ENCODE measurements at regions not wholly inside any gene's neighbourhood (a gene's known extent, or its start where the extent isn't known, plus 50 kb on each side); places are given as distances from the start of the nearest gene placed in this dataset.
"Not testable (repeated sequence)": the region's sequence is repeated elsewhere in the genome, so short reads cannot be mapped to it uniquely, and the experiment has no call there.

DNA sequence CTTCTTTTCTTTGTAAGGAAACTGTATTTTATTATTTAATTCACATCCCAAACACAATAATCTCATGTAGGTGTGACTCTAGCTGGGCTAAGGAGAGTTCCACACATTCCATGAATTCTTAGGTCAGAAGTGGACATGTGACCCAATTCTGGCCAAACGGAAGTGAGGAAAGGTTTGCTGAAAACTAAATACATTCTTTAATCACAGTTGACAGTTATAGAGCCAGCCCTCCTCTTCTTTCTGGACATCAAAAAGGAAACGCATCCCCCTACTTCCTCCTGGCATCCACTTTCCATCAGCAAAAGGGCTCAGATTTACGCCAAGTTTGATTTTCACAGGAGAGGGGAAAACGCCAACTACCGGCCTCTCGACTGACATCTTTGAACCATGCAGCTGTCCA lies 774.4 kb upstream of the POM121L12 start:
- no peak for DNase-seq (ENCODE audit: low read depth in 2 of 2)

DNA sequence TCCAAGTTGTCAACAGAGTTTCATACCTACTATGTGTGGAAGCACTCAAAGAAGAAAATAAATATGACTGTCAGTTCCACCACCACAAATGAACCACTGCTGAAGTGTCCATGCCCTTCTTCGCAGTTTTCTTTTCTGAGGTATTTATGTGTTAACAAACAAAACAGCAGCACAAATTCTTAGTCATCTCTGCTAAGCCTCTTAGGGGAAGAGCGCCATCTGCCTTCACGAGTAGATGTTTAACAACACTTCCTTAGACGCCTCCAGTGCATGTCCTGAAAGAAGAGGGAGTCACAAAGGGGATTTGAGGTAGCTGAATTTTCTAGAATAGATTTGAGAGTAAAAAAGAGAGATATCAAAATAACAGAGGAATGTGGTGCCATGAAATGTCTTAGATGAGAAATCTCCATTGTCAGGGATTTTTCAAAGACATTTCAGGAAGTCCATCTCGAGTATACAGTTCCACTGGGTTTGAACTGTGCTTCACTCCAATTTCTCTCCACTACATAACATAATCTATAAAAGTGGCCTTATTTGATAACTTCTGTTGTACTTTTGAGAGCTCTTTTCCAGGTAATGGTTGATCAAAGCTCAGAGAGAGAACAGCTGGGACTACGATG lies 775.3 kb upstream of the POM121L12 start:
- DNase-seq (ENCODE audit: low read depth in 2 of 2) = no peak

DNA sequence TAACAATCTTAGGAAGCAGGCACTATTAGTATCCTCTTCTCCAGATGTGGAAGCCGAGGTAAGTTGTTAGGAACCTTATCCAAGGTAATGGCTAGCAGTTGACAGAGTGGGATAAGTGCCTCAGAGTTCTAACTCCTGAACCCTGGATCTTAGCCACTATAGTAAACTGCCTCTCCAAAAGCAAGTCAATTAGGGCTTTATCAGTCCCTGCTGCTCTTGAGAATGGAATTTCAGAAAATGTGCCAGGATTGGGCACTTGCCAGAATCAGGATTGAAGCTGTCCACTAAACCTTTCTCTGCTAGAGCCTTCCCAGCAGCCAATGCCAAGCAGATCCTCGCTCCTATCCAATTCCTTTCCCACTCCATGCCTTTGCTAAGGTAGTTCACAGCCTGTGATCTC lies 777.5 kb upstream of the POM121L12 start:
- no peak for DNase-seq (ENCODE audit: low read depth in 2 of 2)

DNA sequence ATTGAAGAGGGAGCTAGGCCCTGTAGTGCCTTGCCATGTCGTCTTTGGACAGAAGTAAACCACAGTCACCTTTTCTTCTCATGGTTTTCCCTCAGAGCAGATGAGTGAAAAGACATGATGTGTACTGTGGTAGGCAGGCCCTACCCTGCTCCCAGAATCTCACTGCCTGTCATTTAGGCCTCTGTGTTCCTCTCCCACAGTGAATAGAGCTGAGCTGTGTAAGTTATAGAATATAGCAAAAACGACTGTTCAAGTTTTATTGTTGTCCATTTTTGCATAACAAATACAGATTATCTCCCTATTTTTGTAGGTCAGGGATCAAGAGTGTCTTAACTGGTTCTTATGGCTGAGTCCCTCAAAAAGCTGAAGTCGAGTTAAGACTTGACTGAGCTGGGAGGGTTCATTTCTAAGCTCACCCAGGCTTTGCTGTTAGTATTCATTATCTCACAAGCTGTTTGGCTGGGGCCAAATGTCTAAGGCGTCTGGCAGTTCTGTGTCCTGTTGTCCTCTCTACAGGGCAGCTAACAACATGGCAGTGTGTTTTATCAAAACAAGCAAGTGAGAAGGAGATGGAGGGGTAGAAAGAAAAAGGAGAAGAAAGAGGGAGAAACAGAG lies 780.9 kb upstream of the POM121L12 start:
- DNase-seq (ENCODE audit: low read depth in 2 of 2) = no peak

DNA sequence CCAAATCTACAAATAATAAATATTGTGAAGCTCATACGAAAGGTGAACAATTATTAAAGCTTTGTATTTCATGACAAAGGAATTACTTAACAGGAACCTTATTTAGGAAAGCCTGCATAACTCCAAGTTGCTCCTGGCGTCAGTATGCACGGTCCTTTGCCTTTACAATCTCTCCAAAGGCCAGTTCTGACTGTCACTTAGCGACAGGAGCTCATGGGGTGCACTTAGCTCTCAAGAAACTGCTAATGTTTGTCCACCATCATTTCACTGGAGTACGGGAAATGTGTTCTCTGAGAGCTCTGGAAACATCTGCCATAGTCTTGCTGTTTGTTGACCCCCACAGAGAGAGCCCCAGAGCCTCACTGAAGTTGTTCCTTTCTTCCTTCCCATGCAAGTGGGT lies 781.5 kb upstream of the POM121L12 start:
- no peak for DNase-seq (ENCODE audit: low read depth in 2 of 2)

DNA sequence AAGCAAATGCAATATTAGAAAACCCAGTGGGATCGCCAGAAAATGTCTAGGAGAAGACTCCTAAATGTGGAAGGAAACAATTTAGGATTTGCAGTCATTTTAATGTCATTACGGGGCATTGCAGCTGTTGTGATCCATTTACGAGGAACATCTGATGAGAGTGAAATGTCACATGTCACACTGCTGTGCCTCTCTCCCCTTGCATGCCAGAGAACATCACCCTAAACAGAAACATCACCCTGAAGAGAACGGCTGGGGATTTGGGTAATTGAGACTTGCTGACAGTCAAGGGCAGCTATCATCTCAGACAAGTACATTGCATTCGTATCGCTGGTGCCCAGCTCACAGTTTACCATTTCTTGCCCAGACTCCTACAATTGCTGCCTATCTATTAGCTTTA lies 785.7 kb upstream of the POM121L12 start:
- no peak for DNase-seq (ENCODE audit: low read depth in 2 of 2)

DNA sequence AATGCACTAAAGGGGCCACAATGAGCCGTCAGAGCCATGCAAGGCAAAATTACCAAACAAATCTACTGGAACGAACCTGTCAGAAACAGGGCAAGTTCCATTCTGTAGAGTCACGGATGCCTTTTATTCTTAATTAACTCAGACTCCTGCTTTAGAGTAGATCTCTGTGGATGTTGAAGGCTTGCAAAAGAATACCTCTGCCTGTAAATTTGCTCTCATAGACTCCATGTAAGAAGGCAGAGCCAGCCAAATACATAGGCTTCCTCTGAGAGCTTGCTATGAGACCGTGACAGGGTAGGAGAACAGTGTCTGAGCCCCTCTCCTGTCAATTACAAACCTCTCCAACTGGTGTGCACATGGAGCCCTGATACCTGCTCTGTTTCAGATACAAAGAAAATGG lies 787.9 kb upstream of the POM121L12 start:
- no peak for DNase-seq (ENCODE audit: low read depth in 2 of 2)

DNA sequence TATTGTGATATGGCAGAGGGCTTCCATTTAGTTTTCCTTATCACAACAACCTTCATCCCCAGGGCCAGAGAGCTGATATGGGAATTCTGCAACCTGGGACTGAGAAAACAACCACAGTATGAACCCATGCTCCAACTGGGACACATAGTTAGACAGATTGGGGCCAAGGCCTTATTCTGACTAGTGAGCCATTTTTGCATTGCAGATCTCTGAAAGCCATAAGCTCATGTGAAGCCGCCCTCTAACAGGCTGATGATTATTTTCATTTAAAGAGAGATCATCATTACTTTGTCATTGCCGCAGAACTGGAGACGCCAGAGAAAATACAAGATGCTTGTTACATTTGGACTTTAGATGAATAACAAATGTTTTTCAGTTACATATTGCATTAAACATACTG lies 791.7 kb upstream of the POM121L12 start:
- DNase-seq (ENCODE audit: low read depth in 2 of 2) = no peak

DNA sequence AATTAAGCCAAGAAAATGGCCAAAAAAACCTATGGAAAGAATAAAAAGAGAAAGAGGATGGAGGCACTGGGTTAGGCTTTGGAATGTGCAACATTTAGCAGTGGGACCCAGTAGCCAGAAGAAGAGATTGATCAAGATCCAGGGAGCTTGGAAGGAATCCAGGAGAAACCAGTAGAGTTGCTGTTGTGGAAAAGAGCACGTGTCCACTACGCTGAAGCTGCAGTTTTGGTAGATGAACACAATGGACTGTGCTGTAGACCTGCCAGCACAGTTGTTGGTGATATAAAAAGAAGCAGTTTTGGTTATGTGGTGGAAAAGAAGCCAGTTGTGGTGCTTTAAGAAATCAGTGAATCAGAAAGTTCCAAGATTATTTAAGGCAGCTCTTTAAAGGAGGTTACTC lies 802.2 kb upstream of the POM121L12 start:
- no peak for DNase-seq (ENCODE audit: low read depth in 2 of 2)

DNA sequence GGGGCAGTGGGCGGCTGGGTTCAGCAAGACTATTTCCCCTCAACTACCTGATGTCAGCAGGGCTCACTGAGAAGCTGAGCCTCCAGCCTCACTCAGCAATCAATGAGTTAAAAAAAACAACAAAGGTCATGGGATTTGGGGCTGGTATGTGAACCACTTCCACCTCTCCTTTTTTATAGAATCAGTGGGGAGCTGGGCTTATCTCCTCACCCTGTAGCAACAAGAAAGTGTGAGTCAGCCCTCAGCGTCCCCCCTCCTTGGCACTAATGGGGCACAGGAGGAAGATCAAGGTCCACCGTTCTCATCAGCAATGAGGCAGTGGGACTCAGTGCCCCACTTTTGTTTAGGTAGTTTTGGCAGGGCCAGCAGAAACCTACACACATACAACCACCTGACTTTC lies 823.5 kb upstream of the POM121L12 start:
- DNase-seq (ENCODE audit: low read depth in 2 of 2) = no peak

DNA sequence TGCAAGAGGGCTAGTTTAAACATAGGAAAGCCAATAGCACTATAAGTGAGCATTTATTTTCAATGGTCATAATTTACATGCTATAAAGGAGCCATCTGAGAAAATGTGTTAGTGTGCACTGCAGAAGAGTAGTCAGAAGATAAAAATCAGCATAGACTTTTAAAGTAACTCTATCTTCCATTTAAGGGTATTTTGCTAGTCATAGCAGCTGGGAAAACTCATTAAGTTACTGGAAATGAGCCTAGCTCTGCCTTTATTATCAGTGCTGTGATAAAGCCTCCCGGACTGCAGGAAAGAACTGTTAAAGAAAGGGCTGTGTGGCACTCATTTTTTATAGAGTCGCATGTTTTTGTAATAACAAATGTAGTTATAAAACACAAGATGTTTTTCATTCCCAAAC lies 825.8 kb upstream of the POM121L12 start:
- no peak for DNase-seq (ENCODE audit: low read depth in 2 of 2)

DNA sequence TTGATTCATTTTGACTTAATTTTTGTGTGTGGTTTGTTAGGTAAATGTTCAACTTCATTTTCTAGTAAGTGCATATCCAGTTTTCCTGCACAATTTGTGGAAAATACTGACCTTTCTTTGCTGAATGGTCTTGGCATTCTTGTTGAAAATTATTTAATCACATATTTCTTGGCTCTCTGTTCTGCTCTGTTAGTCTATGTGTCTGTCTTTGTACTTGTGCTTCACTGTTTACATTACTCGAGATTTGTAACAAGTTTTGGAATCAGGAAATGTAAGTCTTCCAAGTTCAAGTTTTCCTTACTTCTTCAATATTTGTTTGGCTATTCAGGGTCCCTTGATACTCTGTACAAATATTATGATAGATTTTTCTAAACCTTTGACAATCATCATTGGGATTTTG lies 838.2 kb upstream of the POM121L12 start:
- DNase-seq (ENCODE audit: low read depth in 2 of 2) = no peak

DNA sequence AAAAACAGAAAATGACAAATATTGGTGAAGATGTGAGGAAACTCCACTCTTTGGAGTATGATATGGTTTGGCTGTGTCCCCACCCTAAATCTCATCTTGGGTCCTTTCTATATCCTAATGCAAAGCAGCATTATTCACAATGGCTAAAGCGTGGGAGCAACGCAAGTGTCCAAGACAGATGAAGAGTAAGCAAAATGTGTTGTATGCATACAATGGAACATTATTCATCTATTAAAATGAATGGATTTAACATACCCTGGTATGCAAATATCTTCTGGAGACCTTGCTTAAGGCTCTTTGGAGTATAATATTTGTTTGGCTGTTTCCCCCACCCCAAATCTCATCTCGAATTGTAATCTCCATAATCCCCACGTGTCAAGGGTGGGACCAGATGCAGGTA lies 839.8 kb upstream of the POM121L12 start:
- no peak for DNase-seq (ENCODE audit: low read depth in 2 of 2)

DNA sequence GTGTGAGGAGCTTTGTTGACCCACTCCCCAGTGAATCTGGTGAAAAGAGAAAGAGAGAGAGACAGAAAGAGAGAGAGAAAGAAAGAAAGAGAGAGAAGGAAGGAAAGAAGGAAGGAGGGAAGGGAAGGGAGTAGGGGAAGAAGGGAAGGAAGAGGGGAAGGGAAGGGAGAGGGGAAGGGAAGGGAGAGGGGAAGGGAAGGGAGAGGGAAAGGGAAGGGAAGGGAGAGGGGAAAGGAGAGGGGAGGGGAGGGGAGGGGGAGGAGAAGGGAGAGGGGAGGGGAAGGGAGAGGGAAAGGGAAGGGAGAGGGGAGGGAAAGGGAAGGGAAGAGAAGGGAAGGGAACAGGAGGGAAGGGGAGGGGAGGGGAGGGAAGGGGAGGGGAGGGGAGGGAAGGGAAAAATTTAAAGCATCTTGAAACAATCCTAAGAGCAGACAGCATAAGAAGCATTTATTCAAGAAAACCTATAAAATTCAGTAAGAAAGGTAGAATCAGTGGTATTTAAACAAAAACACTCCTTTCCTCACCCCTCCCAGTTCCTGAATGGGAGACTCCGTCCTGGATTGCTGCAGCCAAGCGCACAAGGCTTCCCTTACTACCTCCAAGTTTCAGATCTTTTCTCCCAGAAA lies 846.2 kb upstream of the POM121L12 start:
- DNase-seq (ENCODE audit: low read depth in 2 of 2) = no peak

DNA sequence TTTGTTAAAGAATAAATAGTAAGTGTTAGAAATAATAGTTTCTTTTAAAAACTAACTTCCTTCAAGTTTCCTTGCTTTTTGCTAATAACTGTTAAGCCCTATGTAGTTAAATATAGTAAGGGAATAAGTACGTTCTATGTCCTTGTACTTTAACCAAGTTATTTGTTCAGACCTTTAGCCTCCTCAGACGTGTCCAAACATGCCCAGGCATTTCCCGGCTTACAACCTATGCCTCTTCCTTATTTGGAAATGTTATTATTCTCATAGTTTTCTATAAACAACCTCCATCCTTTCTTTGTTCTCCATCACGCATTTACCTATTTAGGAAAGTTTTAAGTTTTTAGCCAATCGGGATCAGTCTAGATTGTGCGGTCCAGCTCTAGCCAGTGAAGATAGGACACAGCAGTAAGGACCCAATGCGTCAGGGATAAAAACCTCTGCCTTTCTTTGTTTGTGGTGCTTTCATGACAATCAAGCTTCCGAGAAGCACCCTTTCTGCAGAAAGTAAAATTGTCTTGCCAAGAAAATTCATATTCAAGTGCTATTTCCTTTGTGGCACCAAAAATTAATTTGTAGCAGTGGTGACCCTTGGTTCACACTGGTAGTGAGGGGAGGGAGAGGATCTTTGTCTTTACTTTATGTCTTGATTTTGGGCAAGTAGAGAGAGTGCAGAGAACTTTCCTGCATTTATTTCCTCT lies 851.3 kb upstream of the POM121L12 start:
- DNase-seq (ENCODE audit: low read depth in 2 of 2) = no peak

DNA sequence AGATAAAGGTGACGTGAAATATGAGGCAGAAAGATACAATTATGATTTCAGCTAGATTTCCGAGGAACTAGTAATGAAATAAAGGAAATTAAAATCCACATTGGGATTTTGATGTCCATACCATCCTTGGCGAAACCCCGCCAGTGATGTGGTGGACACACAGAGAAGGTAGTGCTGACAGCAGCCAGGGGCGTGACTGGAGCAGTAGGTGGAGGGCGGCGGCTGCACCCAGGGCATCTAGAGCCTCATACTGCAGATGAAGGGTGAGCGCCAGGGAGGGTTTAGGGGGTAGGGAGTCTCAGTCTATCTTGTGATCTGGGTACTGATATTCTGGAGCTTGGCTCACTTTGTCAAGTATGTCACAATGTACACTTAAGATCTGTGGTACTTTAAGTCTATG lies 855.5 kb upstream of the POM121L12 start:
- no peak for DNase-seq (ENCODE audit: low read depth in 2 of 2)

DNA sequence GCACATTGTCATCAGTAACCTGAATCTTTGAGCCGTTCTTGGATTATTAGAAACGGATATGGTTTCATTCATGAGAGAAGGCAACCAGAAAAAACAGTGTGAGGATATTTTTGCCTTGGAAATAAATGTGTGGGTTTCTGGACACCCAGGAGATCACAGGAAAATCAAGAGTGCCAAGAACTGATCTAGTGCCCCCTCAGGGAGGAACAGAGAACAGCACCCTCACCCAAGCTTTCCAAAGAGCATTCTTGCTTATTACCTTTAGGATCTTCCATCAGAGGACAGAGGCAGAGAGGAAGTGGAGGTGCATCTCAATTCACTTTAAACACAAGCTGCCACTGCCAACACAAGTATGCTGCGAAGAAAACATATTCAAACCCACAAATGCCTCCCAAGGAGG lies 851.5 kb upstream of the COBL start:
- no peak for DNase-seq (ENCODE audit: low read depth in 2 of 2)

DNA sequence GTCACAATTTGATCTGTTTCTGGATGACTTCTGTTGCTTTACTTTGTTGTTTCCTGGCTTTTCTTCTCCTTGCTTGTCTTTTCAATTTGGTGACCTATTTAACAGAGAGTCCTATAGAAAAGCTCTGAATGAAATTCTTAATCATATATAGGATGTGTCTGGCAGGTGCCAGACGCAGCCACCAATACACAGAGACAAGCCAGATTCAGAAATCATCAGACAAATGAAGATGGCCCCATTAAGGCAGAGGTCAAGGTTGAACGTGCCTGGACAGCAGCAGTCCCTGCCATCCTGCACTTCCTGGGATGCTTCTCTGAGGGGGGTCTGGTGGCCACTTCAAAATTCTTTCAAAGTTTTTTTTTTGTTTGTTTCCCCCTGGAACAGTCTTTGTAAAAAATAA lies 846.7 kb upstream of the COBL start:
- no peak for DNase-seq (ENCODE audit: low read depth in 2 of 2)

DNA sequence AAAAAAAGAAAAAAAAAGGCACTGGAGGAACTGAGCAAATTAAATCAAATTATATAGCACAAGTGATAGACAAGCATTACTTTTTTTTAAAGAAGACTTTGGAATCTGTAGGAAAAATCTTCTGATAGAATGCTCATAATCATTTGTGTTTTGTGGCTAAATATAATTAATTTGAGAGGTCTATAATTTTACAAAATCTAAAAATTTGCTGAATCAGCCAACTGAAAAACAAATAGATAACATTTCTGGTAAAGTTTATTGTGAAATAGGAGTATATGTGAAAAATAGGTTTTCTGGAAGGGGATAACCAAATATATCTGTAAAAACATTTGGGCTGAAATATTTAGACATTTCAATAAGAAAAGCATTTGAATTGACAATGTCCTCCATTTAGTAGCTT lies 844.9 kb upstream of the COBL start:
- DNase-seq (ENCODE audit: low read depth in 2 of 2) = no peak

DNA sequence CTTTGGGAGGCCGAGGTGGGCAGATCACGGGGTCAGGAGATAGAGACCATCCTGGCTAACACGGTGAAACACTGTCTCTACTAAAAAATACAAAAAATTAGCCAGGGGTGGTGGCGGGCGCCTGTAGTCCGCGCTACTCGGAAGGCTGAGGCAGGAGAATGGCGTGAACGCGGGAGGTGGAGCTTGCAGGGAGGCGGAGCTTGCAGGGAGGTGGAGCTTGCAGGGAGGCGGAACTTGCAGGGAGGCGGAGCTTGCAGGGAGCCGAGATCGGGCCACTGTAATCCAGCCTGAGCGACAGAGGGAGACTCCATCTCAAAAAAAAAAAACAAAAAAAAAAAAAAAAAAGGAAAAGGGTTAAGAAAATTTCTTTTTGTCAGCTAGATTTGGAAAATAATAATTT lies 842.8 kb upstream of the COBL start:
- not testable (repeated sequence) for DNase-seq (ENCODE audit: low read depth in 2 of 2)

DNA sequence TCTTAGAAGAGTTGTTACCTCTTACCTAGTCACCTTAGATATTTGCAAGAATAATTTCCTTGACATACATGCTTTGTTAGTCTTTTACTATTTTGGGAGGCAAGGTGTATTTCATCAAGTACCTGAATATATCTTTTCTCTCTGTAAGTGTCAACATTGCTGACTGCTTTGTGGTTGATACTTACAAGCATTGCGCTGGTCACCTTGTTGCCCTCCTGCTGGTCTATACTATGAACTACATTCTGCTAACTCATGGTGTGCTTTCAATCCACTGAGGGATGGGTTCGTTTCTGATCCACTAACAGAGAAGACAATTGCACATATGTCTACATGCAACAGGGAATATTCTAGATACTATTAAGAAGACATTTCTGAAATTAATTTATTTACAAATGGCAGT lies 837.8 kb upstream of the COBL start:
- DNase-seq (ENCODE audit: low read depth in 2 of 2) = no peak

DNA sequence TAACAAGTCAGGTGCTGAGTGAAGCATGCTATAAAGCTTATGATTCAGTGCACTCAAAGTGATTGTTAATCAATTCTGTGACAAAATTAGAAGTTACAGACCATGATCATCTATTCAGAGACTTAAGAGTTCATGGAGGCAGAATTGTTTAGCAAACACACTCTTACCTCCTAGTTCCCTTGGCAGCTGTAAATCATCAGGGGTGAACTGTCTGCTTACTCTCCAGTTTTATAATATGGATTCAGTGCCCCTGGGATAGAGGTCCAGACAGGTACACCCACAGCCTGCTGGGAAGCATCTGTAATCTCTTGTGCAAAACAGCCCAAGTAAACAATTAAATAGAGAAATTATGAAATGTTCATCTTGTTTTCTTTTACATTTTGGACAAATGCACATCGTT lies 835.0 kb upstream of the COBL start:
- DNase-seq (ENCODE audit: low read depth in 2 of 2) = no peak

DNA sequence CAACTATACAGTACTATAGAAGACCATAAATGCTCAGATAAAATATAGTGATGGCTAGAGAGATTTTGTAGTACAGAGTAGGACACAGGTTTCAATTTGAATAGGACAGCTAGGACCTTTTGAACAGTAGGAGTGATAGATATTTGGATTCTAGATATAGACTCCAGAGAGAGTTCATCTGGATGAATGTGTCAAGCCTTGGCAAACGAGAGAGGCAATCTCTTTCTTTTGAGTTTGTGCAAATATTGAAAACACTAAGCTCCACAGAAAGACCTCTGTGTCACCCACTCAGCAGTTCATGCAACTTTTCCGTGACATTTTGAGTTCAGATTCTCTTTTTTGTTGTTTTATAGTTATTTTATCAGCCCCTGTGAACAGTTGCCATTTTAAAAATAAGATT lies 834.3 kb upstream of the COBL start:
- no peak for DNase-seq (ENCODE audit: low read depth in 2 of 2)

Measured in activated CD8-positive, alpha-beta memory T cell treated with anti-CD3 and anti-CD28 coated beads for 4 hours (primary cell).